ENCODE measurements at regions not wholly inside any gene's neighbourhood (a gene's known extent, or its start where the extent isn't known, plus 50 kb on each side); places are given as distances from the start of the nearest gene placed in this dataset.

- DNase-seq: no peak
- no peaks in the 10 kb centered on the region for H3K27me3 Mint-ChIP-seq
- ChIA-PET CTCF (no interaction called here), POLR2A (no interaction called here)
- H3K4me1 Mint-ChIP-seq (ENCODE audit: low read depth): peaks cover 12% of the 10 kb centered on the region
- no peak overlapping the region for H3K4me3 Mint-ChIP-seq
- no peaks in the 10 kb centered on the region for H3K36me3 Mint-ChIP-seq
- no peaks in the 10 kb centered on the region for H3K9me3 Mint-ChIP-seq
- intact Hi-C loops (cut with micrococcal nuclease): no loop called here
- H3K27ac Mint-ChIP-seq: no peak overlapping the region
Measured at GRCh38 chr5:133702791-133703770, 90.7 kb upstream of the FSTL4 start.

- Mint-ChIP-seq H3K27me3 (no peaks in the 10 kb centered on the region), H3K4me1 (ENCODE audit: low read depth) (peaks cover 15% of the 10 kb centered on the region), H3K9me3 (no peaks in the 10 kb centered on the region), H3K36me3 (no peaks in the 10 kb centered on the region), H3K27ac (no peak overlapping the region), H3K4me3 (no peak overlapping the region)
- no peak for DNase-seq
- intact Hi-C loops (cut with micrococcal nuclease): no loop called here
- ChIA-PET CTCF (no interaction called here), POLR2A (no interaction called here)
Measured at GRCh38 chr5:133701871-133702270, 89.5 kb upstream of the FSTL4 start.

GRCh38 chr5:133700251-133700650 lies 87.9 kb upstream of the FSTL4 start:
- DNase-seq: no peak
- POLR2A ChIA-PET: no interaction called here

GRCh38 chr5:133698646-133699526 lies 86.5 kb upstream of the FSTL4 start:
- intact Hi-C loops (cut with micrococcal nuclease): loop anchor here (1.0 to 5.0 kb wide), 3 partner anchors 11 to 173 kb away; no protein-coding TSS in a partner anchor
- H3K27ac Mint-ChIP-seq: peak overlapping the region; percentile 77
- no peaks in the 10 kb centered on the region for H3K9me3 Mint-ChIP-seq
- H3K36me3 Mint-ChIP-seq: no peaks in the 10 kb centered on the region
- H3K4me1 Mint-ChIP-seq (ENCODE audit: low read depth): peaks cover 20% of the 10 kb centered on the region
- POLR2A ChIA-PET: interaction anchor here (1.1 kb wide), 1 partner anchor 10 kb away, joined by 5 read pairs; no protein-coding TSS in a partner anchor
- peaks cover 4% of the 10 kb centered on the region for H3K27me3 Mint-ChIP-seq
- H3K4me3 Mint-ChIP-seq: no peak overlapping the region
- no peak for DNase-seq
- CTCF ChIA-PET: no interaction called here

More at GRCh38 chr5:133700251-133700650, 87.9 kb upstream of the FSTL4 start:
- H3K27me3 Mint-ChIP-seq: peaks cover 4% of the 10 kb centered on the region
- H3K4me3 Mint-ChIP-seq: no peak overlapping the region
- intact Hi-C loops (cut with micrococcal nuclease): no loop called here
- no peaks in the 10 kb centered on the region for H3K36me3 Mint-ChIP-seq
- H3K9me3 Mint-ChIP-seq: no peaks in the 10 kb centered on the region
- no peak overlapping the region for H3K27ac Mint-ChIP-seq
- peaks cover 15% of the 10 kb centered on the region for H3K4me1 Mint-ChIP-seq (ENCODE audit: low read depth)
- CTCF ChIA-PET: no interaction called here

GRCh38 chr5:133698259-133698554 lies 85.9 kb upstream of the FSTL4 start:
- Mint-ChIP-seq H3K27ac (no peak overlapping the region), H3K27me3 (peaks cover 4% of the 10 kb centered on the region), H3K4me1 (ENCODE audit: low read depth) (peaks cover 20% of the 10 kb centered on the region), H3K9me3 (no peaks in the 10 kb centered on the region), H3K36me3 (no peaks in the 10 kb centered on the region), H3K4me3 (no peak overlapping the region)
- CTCF ChIA-PET: no interaction called here
- DNase-seq: no peak
- intact Hi-C loops (cut with micrococcal nuclease): loop anchor here (5.0 kb wide), 2 partner anchors 49 to 174 kb away; no protein-coding TSS in a partner anchor
- POLR2A ChIA-PET: no interaction called here

- ChIA-PET POLR2A (no interaction called here), CTCF (no interaction called here)
- H3K9me3 Mint-ChIP-seq: no peaks in the 10 kb centered on the region
- no peaks in the 10 kb centered on the region for H3K36me3 Mint-ChIP-seq
- no peak for DNase-seq
- H3K4me1 Mint-ChIP-seq (ENCODE audit: low read depth): peaks cover 20% of the 10 kb centered on the region
- no peak overlapping the region for H3K4me3 Mint-ChIP-seq
- peaks cover 5% of the 10 kb centered on the region for H3K27me3 Mint-ChIP-seq
- no peak overlapping the region for H3K27ac Mint-ChIP-seq
- intact Hi-C loops (cut with micrococcal nuclease): loop anchor here (5.0 kb wide), 2 partner anchors 50 to 175 kb away; no protein-coding TSS in a partner anchor
Measured at GRCh38 chr5:133697536-133698258, 85.4 kb upstream of the FSTL4 start.

- ChIA-PET POLR2A (no interaction called here), CTCF (no interaction called here)
- no peak overlapping the region for H3K27ac Mint-ChIP-seq
- no peak for DNase-seq
- H3K9me3 Mint-ChIP-seq: no peaks in the 10 kb centered on the region
- H3K36me3 Mint-ChIP-seq: no peaks in the 10 kb centered on the region
- peaks cover 10% of the 10 kb centered on the region for H3K27me3 Mint-ChIP-seq
- intact Hi-C loops (cut with micrococcal nuclease): loop anchor here (5.0 kb wide), 2 partner anchors 50 to 175 kb away; no protein-coding TSS in a partner anchor
- no peak overlapping the region for H3K4me3 Mint-ChIP-seq
- peaks cover 20% of the 10 kb centered on the region for H3K4me1 Mint-ChIP-seq (ENCODE audit: low read depth)
Measured at GRCh38 chr5:133696782-133697507, 84.6 kb upstream of the FSTL4 start.

GRCh38 chr5:133696006-133696584 lies 83.8 kb upstream of the FSTL4 start:
- intact Hi-C loops (cut with micrococcal nuclease): loop anchor here (5.0 kb wide), 2 partner anchors 51 to 176 kb away; no protein-coding TSS in a partner anchor
- no peak overlapping the region for H3K4me3 Mint-ChIP-seq
- no peaks in the 10 kb centered on the region for H3K9me3 Mint-ChIP-seq
- no peak for DNase-seq
- H3K4me1 Mint-ChIP-seq (ENCODE audit: low read depth): peaks cover 20% of the 10 kb centered on the region
- peaks cover 16% of the 10 kb centered on the region for H3K27me3 Mint-ChIP-seq
- no peaks in the 10 kb centered on the region for H3K36me3 Mint-ChIP-seq
- POLR2A ChIA-PET: no interaction called here
- CTCF ChIA-PET: no interaction called here
- no peak overlapping the region for H3K27ac Mint-ChIP-seq

GRCh38 chr5:133694181-133694831 lies 82.0 kb upstream of the FSTL4 start:
- intact Hi-C loops (cut with micrococcal nuclease): no loop called here
- no peaks in the 10 kb centered on the region for H3K36me3 Mint-ChIP-seq
- H3K4me1 Mint-ChIP-seq (ENCODE audit: low read depth): peaks cover 15% of the 10 kb centered on the region
- DNase-seq: no peak
- H3K9me3 Mint-ChIP-seq: no peaks in the 10 kb centered on the region
- H3K27me3 Mint-ChIP-seq: peaks cover 24% of the 10 kb centered on the region
- no peak overlapping the region for H3K4me3 Mint-ChIP-seq
- H3K27ac Mint-ChIP-seq: no peak overlapping the region
- POLR2A ChIA-PET: no interaction called here
- CTCF ChIA-PET: interaction anchor here (0.5 kb wide), 1 partner anchor 64 kb away, joined by 3 read pairs; no protein-coding TSS in a partner anchor

- Mint-ChIP-seq H3K4me3 (no peak overlapping the region), H3K4me1 (ENCODE audit: low read depth) (peaks cover 11% of the 10 kb centered on the region), H3K27ac (no peak overlapping the region), H3K27me3 (peaks cover 36% of the 10 kb centered on the region), H3K36me3 (no peaks in the 10 kb centered on the region), H3K9me3 (no peaks in the 10 kb centered on the region)
- ChIA-PET CTCF (no interaction called here), POLR2A (no interaction called here)
- intact Hi-C loops (cut with micrococcal nuclease): no loop called here
- DNase-seq: no peak
Measured at GRCh38 chr5:133691448-133691847, 79.1 kb upstream of the FSTL4 start.

GRCh38 chr5:133690746-133691145 lies 78.4 kb upstream of the FSTL4 start:
- Mint-ChIP-seq H3K4me1 (ENCODE audit: low read depth) (peaks cover 11% of the 10 kb centered on the region), H3K36me3 (no peaks in the 10 kb centered on the region), H3K4me3 (no peak overlapping the region), H3K27me3 (peaks cover 33% of the 10 kb centered on the region), H3K27ac (no peak overlapping the region), H3K9me3 (no peaks in the 10 kb centered on the region)
- DNase-seq: no peak
- CTCF ChIA-PET: no interaction called here
- POLR2A ChIA-PET: no interaction called here
- intact Hi-C loops (cut with micrococcal nuclease): no loop called here

All from activated CD4-positive, alpha-beta memory T cell treated with anti-CD3 and anti-CD28 coated beads for 36 hours (primary cell).